WERI-Rb-1 (cell line): ENCODE measurements at regions not wholly inside any gene's neighbourhood (a gene's known extent, or its start where the extent isn't known, plus 50 kb on each side); places are given as distances from the start of the nearest gene placed in this dataset.

ENCODE experiments used
- DNase-seq: peaks from one replicate; pipeline ENCODE4 v3.0.0-alpha.2; 2020
- H3K27ac ChIP-seq: fragments of 250-450 bp; sonication (Bioruptor Pico); 2 replicates; pipeline ENCODE4 v1.5.1; 2020; ENCODE audit warnings: mild to moderate bottlenecking, moderate library complexity
- H3K27me3 ChIP-seq: fragments of 250-450 bp; sonication (Bioruptor Pico); 2 replicates; pipeline ENCODE4 v1.5.1; 2021; ENCODE audit warnings: mild to moderate bottlenecking, low read depth, moderate library complexity; ENCODE audit not compliant: insufficient read depth, severe bottlenecking
- H3K36me3 ChIP-seq: fragments of 250-450 bp; sonication (Bioruptor Pico); 2 replicates; pipeline ENCODE4 v1.5.1; 2020; ENCODE audit warnings: mild to moderate bottlenecking, moderate library complexity
- H3K4me3 ChIP-seq: 2 replicates; pipeline ENCODE4 v1.5.1; 2011; ENCODE audit warnings: low read depth, mild to moderate bottlenecking, control low read depth, low read length
- H3K9me3 ChIP-seq: fragments of 250-450 bp; sonication (Bioruptor Pico); 2 replicates; pipeline ENCODE4 v1.5.1; 2021; ENCODE audit warnings: mild to moderate bottlenecking, moderate library complexity; ENCODE audit not compliant: severe bottlenecking
- TF ChIP-seq, protein P1 (sequence below): IDR thresholded peaks from 2 replicates; pipeline ENCODE4 v1.5.1; 2011; ENCODE audit warnings: low read depth, mild to moderate bottlenecking, control low read depth, inconsistent platforms, low read length

DNA sequence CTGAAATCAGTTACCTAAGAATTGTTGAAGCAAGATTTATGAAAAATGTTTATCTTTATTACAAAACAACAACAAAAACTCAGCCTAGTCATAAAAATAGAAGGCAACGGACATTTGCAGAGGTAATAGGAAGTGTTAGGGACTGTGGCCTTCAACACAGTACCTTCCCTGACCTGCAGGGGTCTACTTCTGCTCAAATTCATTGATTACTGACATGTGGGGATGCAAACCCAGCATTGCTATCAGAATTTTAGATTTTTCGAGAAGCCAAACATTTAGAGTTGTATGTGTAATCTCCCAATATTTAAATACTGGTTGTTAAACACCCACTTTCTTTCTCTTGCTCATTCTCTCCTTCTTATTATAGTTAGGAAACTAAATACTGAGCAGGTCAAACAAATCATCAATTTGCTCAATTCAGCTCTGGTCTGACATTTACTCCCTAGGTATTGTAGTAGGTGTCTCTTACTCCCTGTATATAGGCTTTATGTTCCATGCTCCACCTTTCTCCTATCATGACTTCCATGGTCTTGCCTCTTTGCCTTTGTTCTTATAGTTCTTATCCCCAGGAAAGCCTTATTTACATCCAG lies 198.5 kb downstream of the UBE2E3 start:
- no peaks in the 10 kb centered on the region for H3K27me3 ChIP-seq
- DNase-seq: peak; percentile 21
- TF ChIP-seq, protein P1, sequence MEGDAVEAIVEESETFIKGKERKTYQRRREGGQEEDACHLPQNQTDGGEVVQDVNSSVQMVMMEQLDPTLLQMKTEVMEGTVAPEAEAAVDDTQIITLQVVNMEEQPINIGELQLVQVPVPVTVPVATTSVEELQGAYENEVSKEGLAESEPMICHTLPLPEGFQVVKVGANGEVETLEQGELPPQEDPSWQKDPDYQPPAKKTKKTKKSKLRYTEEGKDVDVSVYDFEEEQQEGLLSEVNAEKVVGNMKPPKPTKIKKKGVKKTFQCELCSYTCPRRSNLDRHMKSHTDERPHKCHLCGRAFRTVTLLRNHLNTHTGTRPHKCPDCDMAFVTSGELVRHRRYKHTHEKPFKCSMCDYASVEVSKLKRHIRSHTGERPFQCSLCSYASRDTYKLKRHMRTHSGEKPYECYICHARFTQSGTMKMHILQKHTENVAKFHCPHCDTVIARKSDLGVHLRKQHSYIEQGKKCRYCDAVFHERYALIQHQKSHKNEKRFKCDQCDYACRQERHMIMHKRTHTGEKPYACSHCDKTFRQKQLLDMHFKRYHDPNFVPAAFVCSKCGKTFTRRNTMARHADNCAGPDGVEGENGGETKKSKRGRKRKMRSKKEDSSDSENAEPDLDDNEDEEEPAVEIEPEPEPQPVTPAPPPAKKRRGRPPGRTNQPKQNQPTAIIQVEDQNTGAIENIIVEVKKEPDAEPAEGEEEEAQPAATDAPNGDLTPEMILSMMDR: peak; percentile 60
- H3K4me3 ChIP-seq: no peak overlapping the region
- no peaks in the 10 kb centered on the region for H3K9me3 ChIP-seq
- H3K27ac ChIP-seq: no peak overlapping the region
- no peaks in the 10 kb centered on the region for H3K36me3 ChIP-seq

DNA sequence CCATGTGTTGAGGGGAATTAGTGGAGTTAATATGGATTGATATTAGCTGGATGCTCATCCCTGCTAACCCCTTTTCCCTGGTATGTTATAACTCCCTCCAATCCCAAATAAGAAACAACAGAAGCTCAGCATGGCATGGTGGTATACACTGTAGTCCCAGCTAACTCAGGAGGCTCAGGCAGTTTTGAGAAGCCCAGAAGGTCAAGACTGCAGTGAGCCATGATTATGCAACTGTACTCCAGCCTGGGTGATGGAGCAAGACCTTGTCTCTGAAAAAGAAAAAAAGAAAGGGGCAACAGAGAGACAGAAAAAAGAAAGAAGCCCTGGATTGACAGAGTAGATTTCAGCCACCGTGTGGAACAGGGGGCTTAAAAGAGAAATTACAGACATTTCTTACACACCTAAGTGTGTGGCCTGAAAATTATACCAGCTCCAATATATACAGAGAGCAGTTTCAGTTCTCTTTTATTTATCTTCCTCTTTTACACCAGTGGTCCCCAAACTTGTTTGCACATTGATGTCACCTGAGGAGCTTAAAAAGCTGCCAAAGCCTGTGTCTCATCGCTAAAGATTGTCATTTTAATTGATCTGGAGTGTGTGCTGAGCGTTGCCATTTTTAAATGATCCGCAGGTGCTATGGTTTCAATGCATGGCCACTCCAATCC lies 203.6 kb downstream of the UBE2E3 start:
- TF ChIP-seq, protein P1: no peak
- Histone ChIP-seq H3K36me3 (no peaks in the 10 kb centered on the region), H3K9me3 (no peaks in the 10 kb centered on the region), H3K4me3 (no peak overlapping the region), H3K27ac (no peak overlapping the region), H3K27me3 (no peaks in the 10 kb centered on the region)
- DNase-seq: no peak

DNA sequence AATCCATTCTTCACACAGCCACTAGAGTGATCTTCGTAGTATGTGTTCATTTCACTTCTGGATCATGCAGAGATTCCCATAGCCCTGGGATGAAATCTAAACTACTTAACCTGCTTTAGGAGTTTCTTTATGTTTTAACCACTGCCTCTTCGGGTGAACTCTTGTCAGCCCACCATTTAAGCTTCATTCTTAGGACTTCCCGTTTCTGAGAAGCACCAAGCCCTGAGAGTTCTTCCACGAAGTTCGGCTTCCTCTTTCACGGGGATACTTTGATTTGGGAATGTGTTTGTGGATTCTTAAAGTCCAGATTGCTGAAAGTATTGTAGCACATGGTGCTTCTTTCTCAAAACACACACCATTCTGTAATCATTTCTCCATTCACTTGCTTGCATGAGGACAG lies 205.0 kb downstream of the UBE2E3 start:
- H3K9me3 ChIP-seq: no peaks in the 10 kb centered on the region
- H3K27me3 ChIP-seq: no peaks in the 10 kb centered on the region
- no peaks in the 10 kb centered on the region for H3K36me3 ChIP-seq
- no peak overlapping the region for H3K27ac ChIP-seq
- H3K4me3 ChIP-seq: no peak overlapping the region
- TF ChIP-seq, protein P1: no peak
- no peak for DNase-seq

DNA sequence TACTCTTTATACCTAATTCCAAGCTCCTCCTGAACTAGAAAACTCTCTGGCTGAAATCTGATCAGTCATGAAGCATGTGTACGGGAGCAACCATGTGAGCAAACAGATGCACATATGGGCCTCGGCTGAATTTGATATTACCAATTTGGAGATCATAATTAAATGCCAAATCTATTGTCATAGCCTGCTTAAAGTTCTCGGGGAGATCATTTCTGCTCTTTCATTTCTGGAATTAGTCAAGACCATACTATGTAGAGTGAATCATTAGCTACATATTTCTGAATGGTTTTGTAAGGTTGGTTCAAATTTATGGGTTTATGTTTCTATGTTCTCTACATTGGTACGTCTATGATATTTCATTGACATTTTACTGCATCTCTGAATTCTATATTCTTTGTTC lies 205.5 kb downstream of the UBE2E3 start:
- TF ChIP-seq, protein P1: no peak
- H3K36me3 ChIP-seq: no peaks in the 10 kb centered on the region
- no peak for DNase-seq
- H3K27me3 ChIP-seq: no peaks in the 10 kb centered on the region
- no peak overlapping the region for H3K27ac ChIP-seq
- H3K4me3 ChIP-seq: no peak overlapping the region
- no peaks in the 10 kb centered on the region for H3K9me3 ChIP-seq

DNA sequence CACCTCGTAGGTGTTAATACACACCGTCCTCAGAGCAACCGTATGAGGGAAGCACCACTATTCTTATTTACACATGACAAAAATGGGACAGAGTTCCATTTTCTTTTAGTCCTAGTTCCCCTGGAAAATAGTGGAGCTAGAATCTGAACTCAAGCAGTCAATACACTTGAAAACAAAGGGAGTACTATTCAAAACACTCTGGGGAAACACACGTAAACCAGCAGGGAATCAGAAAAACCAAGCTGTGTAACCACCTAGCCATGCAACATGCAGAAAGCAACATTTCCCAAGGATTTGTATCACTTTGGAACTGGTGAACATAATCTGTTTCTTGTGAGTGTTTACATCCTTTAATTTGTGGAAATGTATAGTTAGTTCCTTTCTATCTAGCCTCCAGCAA lies 208.2 kb downstream of the UBE2E3 start:
- no peak overlapping the region for H3K27ac ChIP-seq
- H3K36me3 ChIP-seq: no peaks in the 10 kb centered on the region
- H3K4me3 ChIP-seq: no peak overlapping the region
- no peaks in the 10 kb centered on the region for H3K27me3 ChIP-seq
- H3K9me3 ChIP-seq: no peaks in the 10 kb centered on the region
- TF ChIP-seq, protein P1: no peak
- no peak for DNase-seq

DNA sequence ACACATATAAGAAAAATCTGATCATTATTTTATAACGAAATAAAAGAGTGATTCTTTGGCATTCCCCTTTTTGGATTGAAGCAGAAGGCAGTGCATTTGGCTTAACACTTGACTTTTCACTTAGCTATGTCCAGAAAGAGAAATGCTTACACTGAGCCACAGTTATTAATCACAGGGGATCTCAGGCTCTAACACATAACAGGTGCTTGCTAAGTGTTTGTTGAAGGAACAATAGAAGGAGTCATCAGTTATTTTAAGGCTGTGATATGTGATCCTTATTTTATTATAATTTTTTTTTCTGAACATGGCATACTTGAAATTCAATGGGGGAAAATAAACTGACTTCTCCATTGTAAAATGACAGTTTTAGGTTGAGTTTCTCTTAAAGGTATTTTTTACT lies 209.5 kb downstream of the UBE2E3 start:
- no peaks in the 10 kb centered on the region for H3K9me3 ChIP-seq
- DNase-seq: no peak
- H3K27me3 ChIP-seq: no peaks in the 10 kb centered on the region
- TF ChIP-seq, protein P1: no peak
- no peak overlapping the region for H3K4me3 ChIP-seq
- H3K36me3 ChIP-seq: no peaks in the 10 kb centered on the region
- H3K27ac ChIP-seq: no peak overlapping the region
